Neuron (in vitro differentiated cells): ENCODE measurements at regions not wholly inside any gene's neighbourhood (a gene's known extent, or its start where the extent isn't known, plus 50 kb on each side); places are given as distances from the start of the nearest gene placed in this dataset.

Experiments
- H2AFZ ChIP-seq: one replicate; pipeline ENCODE4 v1.6.1; 2013; ENCODE audit warnings: low read depth, mild to moderate bottlenecking, inconsistent platforms, low read length, moderate library complexity
- H3K27me3 ChIP-seq: one replicate; pipeline ENCODE4 v1.6.1; 2013; ENCODE audit warnings: low read length; ENCODE audit not compliant: insufficient read depth
- H3K36me3 ChIP-seq: one replicate; pipeline ENCODE4 v1.6.1; 2013; ENCODE audit warnings: low read length; ENCODE audit not compliant: insufficient read depth
- H3K4me1 ChIP-seq: one replicate; pipeline ENCODE4 v1.6.1; 2013; ENCODE audit warnings: low read length; ENCODE audit not compliant: insufficient read depth
- H3K4me3 ChIP-seq: 2 replicates; pipeline ENCODE4 v1.5.1; 2013; ENCODE audit warnings: mild to moderate bottlenecking, low read length, moderate library complexity
- H3K9me3 ChIP-seq: one replicate; pipeline ENCODE4 v1.6.1; 2013; ENCODE audit warnings: low read length

DNA sequence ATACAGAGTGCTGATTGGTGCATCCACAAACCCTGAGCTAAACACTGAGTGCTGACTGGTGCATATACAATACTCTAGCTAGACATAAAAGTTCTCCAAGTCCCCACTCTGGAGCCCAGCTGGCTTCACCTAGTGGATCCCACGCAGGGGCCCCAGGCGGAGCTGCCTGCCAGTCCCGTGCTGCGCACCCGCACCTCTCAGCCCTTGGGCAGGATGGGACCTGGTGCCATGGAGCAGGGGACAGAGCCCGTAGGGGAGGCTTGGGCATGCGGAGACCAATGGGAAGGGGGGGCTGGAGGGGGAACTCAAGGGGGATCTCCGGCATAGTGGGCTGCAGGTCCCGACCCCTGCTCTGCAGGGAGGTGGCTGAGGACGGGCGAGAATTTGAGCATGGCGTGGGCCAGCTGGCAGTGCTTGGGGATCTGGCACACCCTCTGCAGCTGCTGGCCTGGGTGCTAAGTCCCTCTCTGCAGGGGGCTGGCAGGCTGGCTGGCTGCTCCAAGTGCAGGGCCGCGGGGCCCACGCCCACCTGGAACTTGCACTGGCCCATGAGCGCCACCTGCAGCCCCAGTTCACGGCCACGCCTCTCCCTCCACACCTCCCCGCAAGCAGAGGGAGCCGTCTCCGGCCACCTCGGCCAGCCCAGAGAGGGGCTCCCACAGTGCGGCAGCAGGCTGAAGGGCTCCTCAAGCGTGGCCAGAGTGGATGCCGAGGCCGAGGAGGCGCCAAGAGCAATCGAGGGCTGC lies 104.9 kb downstream of the NTMT2 start:
- H3K9me3 ChIP-seq = no peaks in the 10 kb centered on the region
- no peak overlapping the region for H3K4me3 ChIP-seq
- H3K27me3 ChIP-seq = no peaks in the 10 kb centered on the region
- no peaks in the 10 kb centered on the region for H3K36me3 ChIP-seq
- no peak overlapping the region for H2AFZ ChIP-seq
- H3K4me1 ChIP-seq = no peaks in the 10 kb centered on the region

GRCh38 chr1:170252851-170253579 lies 107.3 kb downstream of the NTMT2 start:
- Histone ChIP-seq H3K4me1 (no peaks in the 10 kb centered on the region), H3K4me3 (no peak overlapping the region), H3K27me3 (no peaks in the 10 kb centered on the region), H3K9me3 (no peaks in the 10 kb centered on the region), H2AFZ (no peak overlapping the region), H3K36me3 (no peaks in the 10 kb centered on the region)

DNA sequence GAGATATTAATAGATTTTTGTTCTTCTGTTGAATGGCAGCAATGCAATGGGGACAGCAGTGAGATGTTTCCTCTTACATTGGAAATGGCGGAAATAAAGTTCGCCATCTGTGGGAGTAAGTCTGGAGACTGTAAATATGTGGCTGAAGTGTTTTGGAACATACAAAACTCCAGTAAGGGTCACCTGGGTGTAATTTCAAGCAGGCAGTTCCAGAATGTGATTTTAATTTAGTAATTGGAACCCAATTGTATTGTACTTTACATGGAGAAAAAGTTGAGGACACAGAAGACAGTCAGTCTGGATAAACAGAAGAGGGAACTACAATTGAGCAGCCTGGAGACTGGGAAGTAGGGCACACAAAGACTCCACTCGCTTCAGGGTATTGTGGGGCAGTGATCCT lies 108.6 kb downstream of the NTMT2 start:
- Histone ChIP-seq H3K27me3 (no peaks in the 10 kb centered on the region), H3K9me3 (no peaks in the 10 kb centered on the region), H2AFZ (no peak overlapping the region)

DNA sequence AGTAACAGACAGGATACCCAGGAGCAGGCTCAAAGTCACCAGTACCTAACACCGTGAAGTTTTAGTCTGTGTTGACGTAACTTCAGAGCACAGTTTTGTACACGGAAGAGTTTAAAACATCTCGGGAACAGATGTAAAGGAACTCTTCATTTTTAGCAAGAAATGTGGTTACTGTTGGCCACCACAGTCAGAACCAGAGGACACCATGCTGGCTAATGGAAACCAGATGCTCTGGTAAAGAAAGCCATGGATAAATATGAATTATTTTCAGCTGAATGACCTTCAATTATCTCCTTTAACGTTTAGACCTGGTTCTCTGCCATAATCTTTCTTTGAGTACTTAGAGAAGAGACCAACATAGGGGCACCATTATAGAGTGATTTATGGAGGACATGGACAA lies 115.9 kb downstream of the NTMT2 start:
- no peak overlapping the region for H2AFZ ChIP-seq
- no peaks in the 10 kb centered on the region for H3K4me1 ChIP-seq
- H3K36me3 ChIP-seq = no peaks in the 10 kb centered on the region
- H3K4me3 ChIP-seq = no peak overlapping the region
- H3K27me3 ChIP-seq = no peaks in the 10 kb centered on the region
- no peaks in the 10 kb centered on the region for H3K9me3 ChIP-seq

More for the DNA sequence above, 108.6 kb downstream of the NTMT2 start:
- Histone ChIP-seq H3K36me3 (no peaks in the 10 kb centered on the region), H3K4me3 (no peak overlapping the region), H3K4me1 (no peaks in the 10 kb centered on the region)

- Histone ChIP-seq H2AFZ (no peak overlapping the region), H3K4me1 (no peaks in the 10 kb centered on the region), H3K4me3 (no peak overlapping the region), H3K36me3 (no peaks in the 10 kb centered on the region), H3K27me3 (no peaks in the 10 kb centered on the region), H3K9me3 (no peaks in the 10 kb centered on the region)
Measured at GRCh38 chr1:170262276-170262939, 116.6 kb downstream of the NTMT2 start.

DNA sequence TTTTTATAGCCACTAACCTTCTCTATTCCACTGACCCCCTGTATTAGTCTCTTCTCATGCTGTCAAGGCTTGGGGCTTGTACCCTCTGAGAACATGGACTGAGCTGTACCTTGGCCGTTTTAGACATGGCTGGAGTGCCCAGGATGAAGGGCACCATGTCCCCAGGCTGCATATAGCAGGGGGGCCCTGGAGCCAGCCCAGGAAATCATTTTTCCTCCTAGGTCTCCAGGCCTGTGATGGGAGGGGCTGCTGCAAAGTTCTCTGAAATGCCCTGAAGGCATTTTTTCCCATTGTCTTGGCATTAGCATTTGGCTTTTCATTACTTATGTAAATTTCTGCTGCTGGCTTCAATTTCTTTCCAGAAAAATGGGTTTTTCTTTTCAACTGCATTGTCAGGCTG lies 119.5 kb downstream of the NTMT2 start:
- Histone ChIP-seq H3K4me3 (no peak overlapping the region), H2AFZ (no peak overlapping the region), H3K36me3 (no peaks in the 10 kb centered on the region), H3K27me3 (no peaks in the 10 kb centered on the region), H3K9me3 (no peaks in the 10 kb centered on the region), H3K4me1 (no peaks in the 10 kb centered on the region)

DNA sequence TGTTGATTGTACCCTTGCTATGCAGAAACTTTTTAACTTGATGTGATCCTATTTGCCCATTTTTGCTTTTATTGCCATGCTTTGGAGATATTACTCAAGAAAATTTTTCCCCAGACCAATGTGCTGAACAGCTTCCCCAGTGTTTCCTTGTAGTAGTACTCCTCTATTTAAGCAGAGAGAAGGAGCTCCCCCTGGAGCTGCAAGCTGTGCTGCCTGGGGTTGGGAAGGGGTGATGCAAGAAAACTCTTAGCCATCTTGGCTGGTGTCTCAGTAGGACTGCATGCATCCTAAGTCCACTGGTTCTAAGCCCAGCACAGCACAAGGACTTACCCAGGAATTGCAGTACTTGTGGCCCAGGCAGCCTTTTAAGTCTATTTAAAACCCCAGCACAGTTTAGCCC lies 121.6 kb downstream of the NTMT2 start:
- H3K27me3 ChIP-seq = no peaks in the 10 kb centered on the region
- no peaks in the 10 kb centered on the region for H3K4me1 ChIP-seq
- no peak overlapping the region for H2AFZ ChIP-seq
- no peaks in the 10 kb centered on the region for H3K36me3 ChIP-seq
- H3K4me3 ChIP-seq = no peak overlapping the region
- no peaks in the 10 kb centered on the region for H3K9me3 ChIP-seq

- Histone ChIP-seq H3K27me3 (no peaks in the 10 kb centered on the region), H3K4me3 (no peak overlapping the region), H3K4me1 (no peaks in the 10 kb centered on the region), H2AFZ (no peak overlapping the region), H3K36me3 (no peaks in the 10 kb centered on the region), H3K9me3 (no peaks in the 10 kb centered on the region)
Measured at GRCh38 chr1:170271430-170272161, 125.8 kb downstream of the NTMT2 start.

GRCh38 chr1:170273291-170274130 lies 127.8 kb downstream of the NTMT2 start:
- no peaks in the 10 kb centered on the region for H3K27me3 ChIP-seq
- no peaks in the 10 kb centered on the region for H3K36me3 ChIP-seq
- H3K4me3 ChIP-seq = no peak overlapping the region
- H3K9me3 ChIP-seq = no peaks in the 10 kb centered on the region
- no peaks in the 10 kb centered on the region for H3K4me1 ChIP-seq
- no peak overlapping the region for H2AFZ ChIP-seq

DNA sequence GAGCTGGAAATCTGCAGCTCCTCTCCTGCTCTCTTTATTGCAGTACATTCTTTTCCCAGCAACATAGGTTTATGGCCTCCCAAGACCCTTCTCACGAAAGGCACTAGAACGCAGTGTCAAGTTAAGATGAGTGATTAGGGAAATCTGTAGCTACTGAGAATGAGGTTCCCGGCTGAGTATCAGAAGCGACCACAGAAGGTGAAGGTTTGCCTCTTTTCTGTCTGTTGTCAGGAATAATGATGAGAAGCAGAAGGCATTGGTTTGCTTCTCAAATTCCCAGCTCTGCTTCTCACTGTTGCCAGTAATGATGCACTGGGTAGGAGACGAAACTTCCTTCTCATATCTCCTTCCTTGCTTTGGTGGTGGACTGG lies 128.4 kb downstream of the NTMT2 start:
- no peak overlapping the region for H2AFZ ChIP-seq
- H3K4me1 ChIP-seq = no peaks in the 10 kb centered on the region
- H3K36me3 ChIP-seq = no peaks in the 10 kb centered on the region

DNA sequence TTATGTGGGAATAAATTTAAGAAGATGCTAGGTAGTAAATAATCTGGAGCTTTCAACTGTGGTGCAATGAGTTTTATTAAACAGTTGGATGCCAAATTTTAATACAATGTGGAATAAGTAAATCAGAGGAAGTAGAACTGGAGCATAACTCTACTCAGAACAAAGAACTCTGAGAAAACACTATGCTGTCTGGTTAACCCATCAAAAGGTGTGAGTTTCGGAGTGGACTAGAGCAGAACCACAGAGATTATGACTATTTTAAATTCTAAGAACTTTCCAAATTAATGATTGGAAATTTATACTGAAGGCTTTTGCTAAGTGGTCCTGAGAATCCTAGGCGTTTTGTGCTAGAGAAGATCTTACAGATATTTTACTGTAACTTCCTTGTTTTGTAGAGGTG lies 132.2 kb downstream of the NTMT2 start:
- no peaks in the 10 kb centered on the region for H3K27me3 ChIP-seq
- H3K4me1 ChIP-seq = no peaks in the 10 kb centered on the region
- H2AFZ ChIP-seq = no peak overlapping the region
- H3K36me3 ChIP-seq = no peaks in the 10 kb centered on the region
- no peaks in the 10 kb centered on the region for H3K9me3 ChIP-seq
- H3K4me3 ChIP-seq = no peak overlapping the region

More for the DNA sequence above, 128.4 kb downstream of the NTMT2 start:
- no peak overlapping the region for H3K4me3 ChIP-seq
- H3K9me3 ChIP-seq = no peaks in the 10 kb centered on the region
- no peaks in the 10 kb centered on the region for H3K27me3 ChIP-seq

GRCh38 chr1:170284016-170284415 lies 138.3 kb downstream of the NTMT2 start:
- Histone ChIP-seq H3K4me3 (no peak overlapping the region), H2AFZ (no peak overlapping the region), H3K4me1 (no peaks in the 10 kb centered on the region), H3K36me3 (no peaks in the 10 kb centered on the region), H3K27me3 (no peaks in the 10 kb centered on the region), H3K9me3 (no peaks in the 10 kb centered on the region)
